SHP77 (cell line): ENCODE measurements at regions not wholly inside any gene's neighbourhood (a gene's known extent, or its start where the extent isn't known, plus 50 kb on each side); places are given as distances from the start of the nearest gene placed in this dataset.

Experiments used
- DNase-seq, 2 experiments: peaks; one replicate each; lab custom pipeline; 2025; lab: John Stamatoyannopoulos, UW

DNA sequence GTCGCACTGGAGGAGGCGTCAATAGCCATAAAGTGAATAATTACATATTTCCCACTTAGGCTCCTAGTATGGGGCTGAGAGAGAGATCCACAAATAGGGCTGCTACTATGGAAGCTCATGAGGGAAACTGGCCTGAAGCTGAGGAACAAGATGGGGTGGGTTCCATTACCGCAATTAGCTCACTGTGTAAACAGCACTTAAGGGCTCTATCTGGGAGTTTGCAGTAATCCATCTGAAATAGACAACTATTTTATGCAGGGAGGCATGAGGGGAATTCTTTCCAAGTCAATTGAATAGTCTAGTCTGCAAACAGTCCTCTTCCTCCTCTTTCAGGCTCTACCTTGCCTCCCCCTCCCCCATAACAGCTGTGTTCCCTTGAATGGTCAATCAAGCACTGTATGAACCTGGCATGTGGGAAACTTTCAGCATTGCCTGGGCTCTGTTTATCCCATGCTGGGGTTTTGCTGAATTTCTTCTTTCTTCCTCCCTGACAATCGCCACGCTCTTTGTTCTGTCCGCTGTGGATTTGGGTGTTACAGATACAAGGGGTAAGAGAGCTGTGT is 56.1 kb upstream of the MAF start:
- DNase-seq, result no peak

- no peak for DNase-seq
Measured at GRCh38 chr16:79653373-79653891, 52.9 kb upstream of the MAF start.

GRCh38 chr16:79651363-79651762 is 50.8 kb upstream of the MAF start:
- DNase-seq, result no peak
